HG03571 (cell line): ENCODE measurements at regions not wholly inside any gene's neighbourhood (a gene's known extent, or its start where the extent isn't known, plus 50 kb on each side); places are given as distances from the start of the nearest gene placed in this dataset.

Source experiments
- ATAC-seq: cut with Tn5 transposase; IDR thresholded peaks from one replicate; pipeline ENCODE4 v1.9.1; 2021; ENCODE audit not compliant: unreplicated experiment

DNA sequence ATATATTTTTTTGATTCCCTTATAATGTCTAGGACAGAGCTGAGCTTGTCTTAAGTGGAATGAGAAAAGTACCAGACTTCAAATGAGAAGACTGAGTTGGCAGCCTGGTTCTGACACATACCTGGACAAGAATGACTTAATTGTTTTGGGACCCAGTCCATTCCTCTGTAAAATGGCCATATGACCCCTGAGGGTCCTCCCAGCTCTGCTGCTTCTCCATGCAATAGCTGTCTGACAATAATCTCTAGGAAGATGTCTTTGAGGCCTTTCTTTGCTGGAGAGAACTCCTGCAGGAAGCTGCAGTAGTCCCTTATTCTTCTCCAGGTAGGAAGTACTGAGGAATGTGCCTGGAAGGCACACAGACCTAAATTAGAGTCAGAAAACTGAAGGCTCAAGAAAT is 55.9 kb upstream of the SLIT3 start:
- ATAC-seq: no peak

DNA sequence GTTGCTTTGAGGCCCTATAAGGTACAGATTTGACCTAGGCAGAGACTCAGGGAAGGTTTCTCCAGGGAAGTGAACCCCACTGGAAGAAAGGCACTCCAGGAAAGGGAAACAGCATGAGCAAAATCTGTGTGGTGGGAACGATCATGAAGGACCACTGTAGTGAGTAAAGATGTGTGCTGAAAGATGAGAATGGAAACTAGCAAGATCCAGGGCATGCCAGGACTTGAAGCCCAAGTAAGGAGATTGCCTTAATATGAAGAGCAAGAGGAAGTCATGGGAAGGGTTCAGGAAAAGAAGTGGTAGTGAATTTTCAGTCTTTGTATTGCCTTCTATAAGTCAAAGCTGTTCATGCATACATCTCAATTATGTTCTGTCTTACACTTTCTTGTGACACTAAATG is 55.2 kb upstream of the SLIT3 start:
- ATAC-seq: no peak

DNA sequence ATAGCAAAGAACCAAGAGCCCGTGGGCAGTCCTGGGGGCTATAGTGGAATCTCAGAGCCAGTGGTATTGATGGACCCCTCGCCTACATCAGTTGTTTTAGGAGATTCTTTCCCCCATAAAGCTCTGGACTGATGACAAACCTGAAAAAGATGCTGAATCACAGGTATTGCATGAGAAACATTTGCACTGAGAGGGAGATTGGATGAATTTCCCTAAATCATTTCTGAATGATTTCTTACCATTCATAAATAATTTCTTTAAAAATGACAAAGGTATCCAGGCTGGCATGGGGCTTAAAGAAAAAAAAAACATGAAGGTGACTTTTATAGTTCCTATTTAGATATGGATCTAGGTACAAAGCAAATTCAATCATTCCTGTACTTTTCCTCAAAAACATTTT is 54.0 kb upstream of the SLIT3 start:
- no peak for ATAC-seq

DNA sequence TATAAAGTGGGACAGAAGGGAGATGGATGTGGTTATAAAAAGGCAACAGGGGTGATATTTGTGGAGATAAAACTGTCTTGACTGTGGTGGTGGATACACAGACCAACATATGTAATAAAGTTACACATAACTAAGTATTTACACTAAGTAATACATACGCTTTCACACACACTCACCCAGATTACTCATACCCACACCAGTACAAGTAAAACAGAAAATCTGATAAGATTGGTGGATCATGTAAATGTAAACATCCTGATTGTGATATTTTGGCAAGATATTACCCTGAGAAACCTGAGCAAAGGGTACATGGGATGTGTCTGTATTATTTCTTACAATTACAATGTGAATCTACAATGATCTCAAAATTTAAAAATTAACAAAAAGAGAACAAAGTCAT is 53.3 kb upstream of the SLIT3 start:
- no peak for ATAC-seq

DNA sequence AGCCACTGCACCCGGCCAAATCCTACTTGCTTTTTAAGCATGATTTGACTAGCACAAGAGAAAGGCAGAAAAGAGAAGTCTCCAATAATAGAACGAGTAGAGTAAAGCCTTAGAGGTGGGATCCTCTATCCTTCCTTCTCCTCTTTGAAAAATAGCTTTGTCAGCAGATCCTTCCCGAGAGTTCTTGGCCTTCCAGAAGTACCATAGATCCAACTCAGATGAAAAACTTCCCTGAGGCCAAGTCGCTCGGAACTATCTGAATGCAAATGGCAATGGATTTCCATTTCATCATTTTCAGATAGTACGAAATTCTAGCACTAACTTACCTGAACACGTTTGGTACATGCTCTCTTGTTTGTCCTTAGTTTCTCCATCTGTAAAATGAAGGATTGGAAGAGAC is 52.0 kb upstream of the SLIT3 start:
- ATAC-seq: no peak

DNA sequence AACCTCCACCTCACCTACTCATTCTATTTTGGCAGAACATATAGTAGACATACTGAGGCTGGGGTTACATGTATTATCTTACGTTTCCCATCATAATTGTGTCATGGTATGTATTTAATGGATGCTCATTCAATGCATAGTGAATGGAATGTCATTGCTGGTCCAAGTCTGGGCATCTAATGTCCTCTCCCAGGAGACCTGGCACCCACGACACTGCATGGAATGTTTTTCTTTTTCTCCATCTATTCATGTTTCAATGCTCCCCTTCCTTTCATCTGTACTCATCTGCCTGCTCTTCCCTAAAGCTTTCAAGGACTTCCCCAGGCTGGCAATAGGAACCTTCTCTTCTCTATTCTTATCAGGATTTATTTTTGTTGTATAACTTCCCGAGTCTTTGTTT is 50.8 kb upstream of the SLIT3 start:
- no peak for ATAC-seq

DNA sequence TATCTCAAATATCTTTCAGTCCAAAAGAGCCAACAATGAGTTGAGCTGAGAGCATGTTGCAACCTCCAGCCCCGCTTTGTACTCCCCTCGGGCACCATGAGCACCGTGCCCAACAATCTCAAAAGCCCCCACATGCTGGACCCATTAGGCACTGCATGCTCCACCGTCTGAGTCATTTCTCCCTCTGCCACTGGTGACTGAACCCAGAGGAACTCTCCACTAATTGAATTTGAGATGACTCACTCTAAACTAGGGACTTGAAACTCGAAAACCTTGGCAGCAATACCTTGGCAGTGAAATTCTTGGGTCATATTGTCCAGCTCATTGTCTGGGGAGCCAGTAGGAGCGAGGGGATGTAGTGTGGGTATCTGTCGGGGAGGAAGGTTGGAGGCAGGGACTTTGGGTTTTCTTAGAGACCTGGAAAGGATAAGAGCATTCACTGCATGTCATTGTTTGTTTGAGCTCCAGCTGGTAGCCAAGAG is 49.9 kb upstream of the SLIT3 start:
- no peak for ATAC-seq
